HG02885 (cell line): ENCODE measurements at regions not wholly inside any gene's neighbourhood (a gene's known extent, or its start where the extent isn't known, plus 50 kb on each side); places are given as distances from the start of the nearest gene placed in this dataset.
"Not testable (repeated sequence)": the region's sequence is repeated elsewhere in the genome, so short reads cannot be mapped to it uniquely, and the experiment has no call there.

ENCODE experiments used
- ATAC-seq: cut with Tn5 transposase; IDR thresholded peaks from one replicate; pipeline ENCODE4 v1.9.1; 2021; ENCODE audit warnings: mild to moderate bottlenecking; ENCODE audit not compliant: unreplicated experiment, poor library complexity

DNA sequence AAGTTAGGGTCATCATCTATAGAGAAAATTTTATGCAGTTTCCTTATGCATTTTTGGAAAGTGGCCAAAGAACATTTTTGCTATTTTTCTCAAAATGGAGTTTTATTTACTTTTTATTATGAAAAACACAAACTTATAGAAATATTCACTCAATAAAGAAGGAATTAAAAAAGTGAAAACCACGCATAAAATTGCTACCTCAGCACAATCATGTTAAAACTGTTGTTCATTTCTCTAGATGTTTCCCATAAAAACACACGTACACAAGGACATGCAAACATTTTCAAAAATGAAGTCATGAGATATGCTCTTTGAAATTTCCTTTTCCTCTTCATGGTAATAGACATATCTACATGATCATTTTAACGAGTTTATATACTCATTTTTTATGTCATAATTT is 536.8 kb upstream of the MAGEB18 start:
- no peak for ATAC-seq

GRCh38 chrX:25618248-25618647 is 519.9 kb upstream of the MAGEB18 start:
- ATAC-seq, result no peak

GRCh38 chrX:25640276-25640675 is 497.9 kb upstream of the MAGEB18 start:
- no peak for ATAC-seq

DNA sequence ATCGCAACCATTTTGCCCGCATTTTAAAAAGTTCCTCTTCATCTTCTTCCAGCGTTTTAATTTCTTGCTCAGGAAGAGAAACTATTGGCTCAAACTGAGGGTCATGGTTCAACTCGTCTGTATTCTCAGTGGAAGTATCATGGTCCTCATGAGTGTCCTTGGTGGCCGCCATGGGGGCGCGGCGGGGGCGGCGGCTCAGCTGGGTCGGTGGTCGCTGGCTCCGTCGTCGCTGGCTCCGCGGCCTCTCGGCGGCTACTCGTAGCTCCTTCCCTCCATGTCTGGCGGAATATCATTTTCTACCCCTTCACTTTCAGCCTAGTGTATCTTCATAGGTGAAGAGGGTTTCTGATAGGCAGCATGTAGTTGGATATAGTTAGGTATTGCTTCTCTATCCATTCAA is 492.0 kb upstream of the MAGEB18 start:
- no peak for ATAC-seq

DNA sequence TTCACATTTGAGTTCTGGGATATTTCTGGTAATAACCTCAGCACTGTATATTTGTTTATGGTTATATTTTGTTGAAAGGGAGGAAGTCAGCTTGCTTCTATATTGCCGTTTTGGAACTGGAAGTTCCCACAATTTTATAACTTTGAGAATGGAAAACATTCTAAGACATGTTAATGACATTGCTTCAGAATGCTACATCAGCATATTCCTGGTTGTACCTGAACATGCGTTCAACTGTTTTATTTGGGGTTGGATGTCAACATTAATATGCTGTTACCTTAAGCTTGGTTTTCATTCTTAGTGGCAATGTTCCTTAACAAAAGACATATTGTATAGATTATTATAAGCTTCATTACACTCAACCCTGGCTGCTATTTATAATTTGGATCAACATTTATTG is 489.4 kb upstream of the MAGEB18 start:
- no peak for ATAC-seq

- no peak for ATAC-seq
Measured at GRCh38 chrX:25650216-25650820, 487.8 kb upstream of the MAGEB18 start.

GRCh38 chrX:25659317-25659716 is 478.8 kb upstream of the MAGEB18 start:
- ATAC-seq, result no peak

- ATAC-seq, result no peak
Measured at GRCh38 chrX:25663701-25664100, 474.4 kb upstream of the MAGEB18 start.

GRCh38 chrX:25665431-25665830 is 472.7 kb upstream of the MAGEB18 start:
- ATAC-seq, result no peak

GRCh38 chrX:25667681-25668080 is 470.5 kb upstream of the MAGEB18 start:
- ATAC-seq, result no peak

- ATAC-seq, result no peak
Measured at GRCh38 chrX:25674776-25675175, 463.4 kb upstream of the MAGEB18 start.

- ATAC-seq, result no peak
Measured at GRCh38 chrX:25701876-25702275, 436.3 kb upstream of the MAGEB18 start.

DNA sequence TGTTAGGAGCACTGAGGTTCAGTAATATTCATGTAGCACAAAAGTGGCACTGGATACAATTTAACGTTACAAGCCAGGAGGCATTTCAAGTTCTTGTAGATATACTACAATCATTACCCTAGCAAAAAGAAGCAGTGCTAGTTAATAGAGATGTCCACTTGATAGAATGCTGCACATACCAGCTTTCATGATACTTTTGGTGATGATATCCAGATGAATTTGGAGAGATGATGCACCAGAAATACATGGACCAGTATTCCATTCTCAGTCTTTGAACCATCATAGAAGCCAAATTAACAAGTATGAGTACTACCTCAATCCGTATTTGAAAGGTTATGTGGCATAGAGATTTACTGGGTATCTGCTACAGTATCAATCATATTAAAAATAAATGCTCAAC is 421.0 kb upstream of the MAGEB18 start:
- no peak for ATAC-seq

DNA sequence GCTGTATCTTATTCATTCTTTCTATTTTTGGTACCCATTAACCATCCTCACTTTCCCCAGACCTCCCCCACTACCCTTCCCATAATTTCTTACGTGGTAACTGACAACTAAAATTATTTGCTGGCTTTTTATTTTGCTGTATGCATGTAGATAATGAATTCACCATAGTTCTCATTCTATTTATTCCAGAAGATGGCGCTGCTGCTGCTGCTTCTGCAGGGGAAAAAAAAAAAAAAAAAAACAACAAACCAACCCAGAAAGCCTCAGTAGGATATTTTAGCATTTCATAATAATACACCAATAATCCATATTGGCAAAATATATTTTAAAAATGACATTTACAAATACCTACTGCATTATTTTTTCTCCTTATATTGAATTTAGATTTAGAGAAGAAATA is 416.6 kb upstream of the MAGEB18 start:
- ATAC-seq, result no peak

DNA sequence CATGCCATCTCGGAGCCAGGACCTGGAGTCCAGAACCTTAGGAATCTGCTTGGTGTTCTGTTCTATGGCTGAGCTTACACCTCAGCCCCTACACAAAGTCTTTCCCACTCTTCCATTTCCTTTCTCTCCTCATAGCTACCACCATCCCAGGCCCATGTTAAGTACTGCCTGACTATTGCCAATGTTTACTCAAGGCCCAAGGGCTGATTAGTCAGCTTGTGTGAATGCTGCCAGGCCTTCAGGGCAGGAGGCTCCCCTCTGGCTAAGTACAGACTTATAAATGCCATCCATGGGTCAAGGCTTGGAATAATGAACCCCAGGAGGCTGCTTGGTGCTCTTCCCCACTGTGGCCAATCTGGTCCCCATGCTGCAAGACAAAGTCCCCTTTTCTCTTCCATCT is 411.6 kb upstream of the MAGEB18 start:
- ATAC-seq, result no peak

DNA sequence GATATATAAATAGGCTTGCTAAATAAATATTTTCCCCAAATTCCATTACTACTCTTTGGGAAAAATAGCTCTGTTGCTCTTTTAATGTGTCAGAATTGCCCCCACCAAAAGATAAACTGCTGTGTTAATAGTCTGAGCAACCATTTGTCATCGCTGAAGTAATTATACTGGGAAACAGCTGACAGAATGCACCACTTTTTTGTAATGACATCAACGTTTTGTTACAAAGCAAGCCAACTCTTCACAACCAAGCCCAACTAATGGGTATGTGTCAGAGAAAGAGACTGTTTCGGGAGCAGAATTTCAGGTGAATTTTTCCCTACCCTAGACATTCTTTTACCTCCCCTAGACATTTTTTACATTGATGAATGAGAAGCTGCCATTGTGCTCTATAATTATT is 405.0 kb upstream of the MAGEB18 start:
- ATAC-seq, result no peak

- no peak for ATAC-seq
Measured at GRCh38 chrX:25737540-25737939, 400.6 kb upstream of the MAGEB18 start.

DNA sequence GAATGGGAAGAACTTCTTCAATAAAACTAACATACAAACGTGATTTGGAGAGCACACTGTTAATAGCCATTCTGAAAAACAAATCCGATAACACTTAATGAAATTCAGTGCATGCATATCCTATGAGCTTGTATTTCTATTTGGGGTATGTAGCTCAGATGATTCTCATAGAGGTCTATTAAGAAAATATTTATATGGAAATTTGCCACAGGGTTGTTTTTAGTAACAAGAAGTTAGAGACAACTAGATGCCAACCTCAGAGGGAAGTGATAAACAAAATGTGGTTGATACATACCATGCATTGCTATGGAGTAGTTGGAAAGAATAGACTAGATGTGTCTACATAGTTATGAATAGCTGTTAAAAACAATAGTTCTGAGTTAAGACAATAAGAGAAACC is 395.8 kb upstream of the MAGEB18 start:
- ATAC-seq, result no peak

DNA sequence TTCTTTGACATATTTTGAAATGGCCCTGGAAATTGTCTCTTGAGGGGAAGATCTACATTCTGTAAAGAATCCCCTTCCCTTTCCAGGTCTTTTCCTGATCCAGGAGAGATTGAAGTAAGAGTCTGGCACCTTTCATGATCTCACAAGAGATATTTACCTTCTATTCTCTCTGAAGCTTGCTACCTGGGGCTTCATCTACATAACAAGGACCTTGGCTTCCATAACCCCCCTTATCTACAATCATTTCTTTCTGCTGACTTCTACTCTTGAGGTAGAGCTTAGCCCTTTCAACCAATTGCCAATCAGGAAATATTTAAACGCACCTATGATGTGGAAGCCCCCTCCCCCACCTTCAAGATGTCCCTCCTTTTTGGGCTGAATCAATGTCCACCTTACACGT is 383.7 kb upstream of the MAGEB18 start:
- no peak for ATAC-seq

DNA sequence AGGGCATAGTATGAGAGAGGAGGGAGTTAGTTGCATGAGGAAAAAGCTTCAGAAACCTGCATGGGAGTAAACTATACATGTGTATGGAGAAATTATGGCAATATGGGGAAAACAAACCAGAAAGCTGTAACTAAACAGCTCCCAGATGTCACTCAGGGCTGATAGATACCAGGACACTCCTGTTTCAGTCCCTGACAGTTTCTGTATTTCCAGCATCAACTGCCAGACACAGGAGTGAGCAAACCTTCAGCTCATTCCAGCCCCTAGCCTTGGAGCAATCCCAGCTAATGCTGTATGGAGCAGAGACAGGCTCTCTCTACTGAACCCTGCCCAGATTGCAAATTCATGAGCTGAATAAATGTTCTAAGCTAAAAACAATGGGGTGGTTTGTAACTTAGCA is 382.9 kb upstream of the MAGEB18 start:
- ATAC-seq, result no peak

- no peak for ATAC-seq
Measured at GRCh38 chrX:25762656-25763055, 375.5 kb upstream of the MAGEB18 start.

DNA sequence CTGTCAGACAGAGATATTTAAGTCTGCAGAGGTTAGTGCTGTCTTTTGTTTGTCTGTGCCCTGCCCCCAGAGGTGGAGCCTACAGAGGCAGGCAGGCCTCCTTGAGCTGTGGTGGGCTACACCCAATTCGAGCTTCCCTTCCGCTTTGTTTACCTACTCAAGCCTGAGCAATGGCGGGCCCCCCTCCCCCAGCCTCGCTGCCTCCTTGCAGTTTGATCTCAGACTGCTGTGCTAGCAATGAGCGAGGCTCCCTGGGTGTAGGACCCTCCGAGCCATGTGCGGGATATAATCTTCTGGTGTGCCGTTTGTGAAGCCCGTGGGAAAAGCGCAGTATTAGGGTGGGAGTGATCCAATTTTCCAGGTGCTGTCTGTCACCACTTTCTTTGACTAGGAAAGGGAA is 366.3 kb upstream of the MAGEB18 start:
- ATAC-seq, result not testable (repeated sequence)

DNA sequence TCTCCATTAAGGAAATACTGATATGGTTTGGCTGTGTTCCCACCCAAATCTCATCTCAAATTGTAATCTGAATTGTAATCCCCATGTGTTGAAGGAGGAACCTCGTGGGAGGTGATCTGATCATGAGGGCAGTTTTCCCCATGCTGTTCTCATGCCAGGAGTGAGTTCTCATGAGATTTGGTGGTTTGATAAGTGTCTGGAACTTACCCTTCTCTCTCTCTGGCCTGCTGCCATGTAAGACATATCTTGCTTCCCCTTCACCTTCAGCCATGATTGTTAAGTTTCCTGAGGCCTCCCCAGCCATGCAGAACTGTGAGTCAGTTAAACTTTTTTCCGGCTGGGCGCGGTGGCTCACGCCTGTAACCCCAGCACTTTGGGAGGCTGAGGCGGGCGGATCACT is 340.3 kb upstream of the MAGEB18 start:
- not testable (repeated sequence) for ATAC-seq
